ENCODE measurements at regions not wholly inside any gene's neighbourhood (a gene's known extent, or its start where the extent isn't known, plus 50 kb on each side); places are given as distances from the start of the nearest gene placed in this dataset.

- TF ChIP-seq POLR2A (IDR thresholded peaks at IDR 0.05; ENCODE audit: low read depth, low read length): no peak
- no peak for TF ChIP-seq POU2F2 (IDR thresholded peaks at IDR 0.05; ENCODE audit: low read depth, low read length)
- no peak for TF ChIP-seq POLR2AphosphoS5 (IDR thresholded peaks at IDR 0.05; ENCODE audit: low read depth, low read length)
- TF ChIP-seq PAX5 (IDR thresholded peaks at IDR 0.05; ENCODE audit: insufficient read depth, low read length, severe bottlenecking): no peak
- no peak for TF ChIP-seq TAF1 (IDR thresholded peaks at IDR 0.05; ENCODE audit: low read depth, low read length)
Observed at GRCh38 chr17:27968206-27968732, 74.2 kb upstream of the NLK start.
